HG02678 (cell line): ENCODE measurements at regions not wholly inside any gene's neighbourhood (a gene's known extent, or its start where the extent isn't known, plus 50 kb on each side); places are given as distances from the start of the nearest gene placed in this dataset.

Experiments used
- ATAC-seq: cut with Tn5 transposase; IDR thresholded peaks from one replicate; pipeline ENCODE4 v1.9.1; 2021; ENCODE audit warnings: mild to moderate bottlenecking, moderate library complexity; ENCODE audit not compliant: unreplicated experiment

- ATAC-seq: no peak
Measured at GRCh38 chr7:17638727-17639126, 301.6 kb downstream of the SNX13 start.

- peak; percentile 64 for ATAC-seq
Measured at GRCh38 chr7:17640730-17641377, 299.4 kb downstream of the SNX13 start.

GRCh38 chr7:17645500-17645899 is 294.8 kb downstream of the SNX13 start:
- ATAC-seq: no peak

- no peak for ATAC-seq
Measured at GRCh38 chr7:17646253-17646956, 293.9 kb downstream of the SNX13 start.

- ATAC-seq: no peak
Measured at GRCh38 chr7:17651341-17651740, 289.0 kb downstream of the SNX13 start.

- no peak for ATAC-seq
Measured at GRCh38 chr7:17651863-17652385, 288.4 kb downstream of the SNX13 start.

GRCh38 chr7:17654940-17655339 is 285.4 kb downstream of the SNX13 start:
- no peak for ATAC-seq

- no peak for ATAC-seq
Measured at GRCh38 chr7:17659126-17659525, 281.2 kb downstream of the SNX13 start.

GRCh38 chr7:17660116-17660515 is 280.2 kb downstream of the SNX13 start:
- no peak for ATAC-seq

GRCh38 chr7:17661982-17662585 is 278.2 kb downstream of the SNX13 start:
- ATAC-seq: no peak

- ATAC-seq: no peak
Measured at GRCh38 chr7:17663061-17663675, 277.1 kb downstream of the SNX13 start.

GRCh38 chr7:17665029-17665428 is 275.3 kb downstream of the SNX13 start:
- no peak for ATAC-seq

GRCh38 chr7:17668122-17668521 is 272.2 kb downstream of the SNX13 start:
- ATAC-seq: no peak

GRCh38 chr7:17669204-17669603 is 271.1 kb downstream of the SNX13 start:
- ATAC-seq: no peak

- no peak for ATAC-seq
Measured at GRCh38 chr7:17671956-17672355, 268.3 kb downstream of the SNX13 start.

- ATAC-seq: no peak
Measured at GRCh38 chr7:17672783-17673182, 267.5 kb downstream of the SNX13 start.

GRCh38 chr7:17674166-17674942 is 265.9 kb downstream of the SNX13 start:
- ATAC-seq: no peak

- no peak for ATAC-seq
Measured at GRCh38 chr7:17674943-17675608, 265.2 kb downstream of the SNX13 start.

GRCh38 chr7:17677408-17677807 is 262.9 kb downstream of the SNX13 start:
- no peak for ATAC-seq

GRCh38 chr7:17678896-17679295 is 261.4 kb downstream of the SNX13 start:
- ATAC-seq: no peak
